ENCODE measurements at regions not wholly inside any gene's neighbourhood (a gene's known extent, or its start where the extent isn't known, plus 50 kb on each side); places are given as distances from the start of the nearest gene placed in this dataset.

- TF ChIP-seq EP300 (IDR thresholded peaks at IDR 0.05) = no peak
- no peak for TF ChIP-seq POLR2AphosphoS5 (IDR thresholded peaks at IDR 0.05)
- TF ChIP-seq CTCF (IDR thresholded peaks at IDR 0.05) = no peak
- TF ChIP-seq POLR2A (IDR thresholded peaks at IDR 0.05) = no peak
- WGBS = no CpG with 5 or more reads among the region's 1 CpG
- H3K4me3 ChIP-seq = no peak overlapping the region
- no peaks in the 10 kb centered on the region for H3K27me3 ChIP-seq
- H3K9me3 ChIP-seq = no peaks in the 10 kb centered on the region
- no peaks in the 10 kb centered on the region for H3K4me1 ChIP-seq
- no peaks in the 10 kb centered on the region for H3K36me3 ChIP-seq
- no peak overlapping the region for H3K27ac ChIP-seq
- no peak for DNase-seq (ENCODE audit: low spot score in 2 of 2)
Observed at GRCh38 chrY:15689994-15690393, 1165.7 kb downstream of the NLGN4Y start.

DNA sequence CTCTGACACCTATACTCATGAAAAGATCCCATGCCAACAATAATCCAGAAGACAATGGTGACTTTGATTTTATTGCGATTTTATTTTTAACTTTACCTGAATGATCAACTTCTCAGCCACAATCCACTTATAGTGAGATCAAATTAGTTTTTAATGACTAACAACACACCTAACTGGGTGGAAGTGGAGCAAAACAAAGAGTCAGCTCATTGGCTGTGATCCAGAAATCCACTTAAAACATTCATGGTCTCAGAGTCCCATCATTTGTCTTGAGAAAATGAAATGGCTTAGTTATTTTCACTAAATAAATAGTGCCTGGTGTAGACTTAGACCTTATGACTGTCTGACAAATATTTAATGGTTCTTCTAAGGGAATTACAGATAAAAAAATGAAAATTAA lies 1177.8 kb downstream of the NLGN4Y start:
- no peak overlapping the region for H3K27ac ChIP-seq
- no peak overlapping the region for H3K4me3 ChIP-seq
- no peaks in the 10 kb centered on the region for H3K36me3 ChIP-seq
- no peaks in the 10 kb centered on the region for H3K4me1 ChIP-seq
- no peak for DNase-seq (ENCODE audit: low spot score in 2 of 2)
- no peaks in the 10 kb centered on the region for H3K27me3 ChIP-seq
- no CpG with 5 or more reads among the region's 1 CpG for WGBS
- TF ChIP-seq EP300 (IDR thresholded peaks at IDR 0.05) (no peak), CTCF (IDR thresholded peaks at IDR 0.05) (no peak), POLR2A (IDR thresholded peaks at IDR 0.05) (no peak), POLR2AphosphoS5 (IDR thresholded peaks at IDR 0.05) (no peak)
- H3K9me3 ChIP-seq = no peaks in the 10 kb centered on the region

GRCh38 chrY:15704906-15705305 lies 1180.6 kb downstream of the NLGN4Y start:
- no peaks in the 10 kb centered on the region for H3K4me1 ChIP-seq
- no CpG with 5 or more reads among the region's 5 CpGs for WGBS
- TF ChIP-seq EP300 (IDR thresholded peaks at IDR 0.05) (no peak), CTCF (IDR thresholded peaks at IDR 0.05) (no peak), POLR2A (IDR thresholded peaks at IDR 0.05) (no peak), POLR2AphosphoS5 (IDR thresholded peaks at IDR 0.05) (no peak)
- H3K4me3 ChIP-seq = no peak overlapping the region
- no peaks in the 10 kb centered on the region for H3K36me3 ChIP-seq
- no peaks in the 10 kb centered on the region for H3K9me3 ChIP-seq
- H3K27ac ChIP-seq = no peak overlapping the region
- DNase-seq (ENCODE audit: low spot score in 2 of 2) = no peak
- H3K27me3 ChIP-seq = no peaks in the 10 kb centered on the region

- no peaks in the 10 kb centered on the region for H3K4me1 ChIP-seq
- DNase-seq (ENCODE audit: low spot score in 2 of 2) = no peak
- TF ChIP-seq CTCF (IDR thresholded peaks at IDR 0.05) (no peak), POLR2AphosphoS5 (IDR thresholded peaks at IDR 0.05) (no peak), POLR2A (IDR thresholded peaks at IDR 0.05) (no peak), EP300 (IDR thresholded peaks at IDR 0.05) (no peak)
- H3K4me3 ChIP-seq = no peak overlapping the region
- no peaks in the 10 kb centered on the region for H3K27me3 ChIP-seq
- no peaks in the 10 kb centered on the region for H3K9me3 ChIP-seq
- no CpG with 5 or more reads among the region's 5 CpGs for WGBS
- no peak overlapping the region for H3K27ac ChIP-seq
- H3K36me3 ChIP-seq = no peaks in the 10 kb centered on the region
Observed at GRCh38 chrY:15749533-15750433, 1225.5 kb downstream of the NLGN4Y start.

- no CpG with 5 or more reads among the region's 2 CpGs for whole genome bisulfite sequencing
- Histone ChIP-seq H3K4me1 (no peaks in the 10 kb centered on the region), H3K36me3 (no peaks in the 10 kb centered on the region), H3K27me3 (no peaks in the 10 kb centered on the region), H3K4me3 (no peak overlapping the region), H3K9me3 (no peaks in the 10 kb centered on the region), H3K27ac (no peak overlapping the region)
- TF ChIP-seq POLR2A (IDR thresholded peaks at IDR 0.05) (no peak), POLR2AphosphoS5 (IDR thresholded peaks at IDR 0.05) (no peak), CTCF (IDR thresholded peaks at IDR 0.05) (no peak), EP300 (IDR thresholded peaks at IDR 0.05) (no peak)
- no peak for DNase-seq (ENCODE audit: low spot score in 2 of 2)
Observed at GRCh38 chrY:15751001-15751400, 1226.7 kb downstream of the NLGN4Y start.

Data from suprapubic skin (tissue), 4 donors.